ENCODE measurements at regions not wholly inside any gene's neighbourhood (a gene's known extent, or its start where the extent isn't known, plus 50 kb on each side); places are given as distances from the start of the nearest gene placed in this dataset.

DNA sequence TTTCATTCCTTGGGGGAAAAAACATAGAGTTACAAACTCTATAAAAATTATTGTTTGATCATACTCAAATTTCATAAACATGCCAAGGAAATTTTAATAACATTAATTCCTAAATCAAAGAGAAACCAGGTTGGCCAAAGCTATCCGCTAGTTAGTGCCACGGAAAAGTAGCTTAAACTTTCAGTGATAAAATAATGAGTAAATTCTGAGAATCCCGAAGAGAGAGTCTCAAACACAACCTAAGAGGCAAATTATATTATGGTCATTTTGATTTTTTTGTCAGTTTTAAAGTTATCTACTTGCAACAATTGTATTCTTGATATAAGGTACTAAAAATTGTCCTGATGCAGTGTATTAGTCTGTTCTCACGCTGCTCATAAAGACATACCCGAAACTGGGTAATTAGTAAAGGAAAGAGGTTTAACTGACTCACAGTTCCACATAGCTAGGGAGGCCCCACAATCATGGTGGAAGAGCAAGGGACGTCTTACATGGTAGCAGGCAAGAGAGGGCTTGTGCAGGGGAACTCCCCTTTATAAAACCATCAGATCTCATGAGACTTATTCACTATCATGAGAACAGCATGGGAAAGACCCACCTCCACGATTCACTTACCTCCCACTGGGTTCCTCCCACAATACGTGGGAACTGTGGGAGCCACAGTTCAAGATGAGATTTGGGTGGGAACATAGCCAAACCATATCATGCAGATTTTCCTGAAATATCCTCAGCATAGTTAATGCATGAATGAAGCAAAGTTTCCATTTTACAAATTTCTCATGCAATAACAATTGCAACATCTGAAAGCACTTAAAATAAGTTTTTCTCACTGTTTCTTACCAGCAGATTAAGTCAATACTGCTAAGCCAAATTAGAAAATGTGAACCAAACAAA lies 205.9 kb upstream of the STK17B start:
- TF ChIP-seq, protein P1, sequence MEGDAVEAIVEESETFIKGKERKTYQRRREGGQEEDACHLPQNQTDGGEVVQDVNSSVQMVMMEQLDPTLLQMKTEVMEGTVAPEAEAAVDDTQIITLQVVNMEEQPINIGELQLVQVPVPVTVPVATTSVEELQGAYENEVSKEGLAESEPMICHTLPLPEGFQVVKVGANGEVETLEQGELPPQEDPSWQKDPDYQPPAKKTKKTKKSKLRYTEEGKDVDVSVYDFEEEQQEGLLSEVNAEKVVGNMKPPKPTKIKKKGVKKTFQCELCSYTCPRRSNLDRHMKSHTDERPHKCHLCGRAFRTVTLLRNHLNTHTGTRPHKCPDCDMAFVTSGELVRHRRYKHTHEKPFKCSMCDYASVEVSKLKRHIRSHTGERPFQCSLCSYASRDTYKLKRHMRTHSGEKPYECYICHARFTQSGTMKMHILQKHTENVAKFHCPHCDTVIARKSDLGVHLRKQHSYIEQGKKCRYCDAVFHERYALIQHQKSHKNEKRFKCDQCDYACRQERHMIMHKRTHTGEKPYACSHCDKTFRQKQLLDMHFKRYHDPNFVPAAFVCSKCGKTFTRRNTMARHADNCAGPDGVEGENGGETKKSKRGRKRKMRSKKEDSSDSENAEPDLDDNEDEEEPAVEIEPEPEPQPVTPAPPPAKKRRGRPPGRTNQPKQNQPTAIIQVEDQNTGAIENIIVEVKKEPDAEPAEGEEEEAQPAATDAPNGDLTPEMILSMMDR (IDR thresholded peaks at IDR 0.05; ENCODE audit: poor library complexity) = no peak
- no peak for TF ChIP-seq EZH2 (IDR thresholded peaks at IDR 0.05; ENCODE audit: borderline replicate concordance)
- no peak for TF ChIP-seq EZH2phosphoT487 (IDR thresholded peaks at IDR 0.05; ENCODE audit: low read depth, severe bottlenecking, unreplicated experiment)

All from hepatocyte (in vitro differentiated cells).